ENCODE measurements at regions not wholly inside any gene's neighbourhood (a gene's known extent, or its start where the extent isn't known, plus 50 kb on each side); places are given as distances from the start of the nearest gene placed in this dataset.
"Not testable (repeated sequence)": the region's sequence is repeated elsewhere in the genome, so short reads cannot be mapped to it uniquely, and the experiment has no call there.

GRCh38 chr11:21986361-21986760 is 206.5 kb upstream of the ANO5 start:
- Mint-ChIP-seq H3K36me3 (no peaks in the 10 kb centered on the region), H3K4me3 (no peak overlapping the region), H3K27me3 (no peaks in the 10 kb centered on the region), H3K4me1 (peaks cover 0 to 2% (median 0%) of the 10 kb centered on the region in 7 donors), H3K9me3 (peaks cover 0 to 7% (median under 1%) of the 10 kb centered on the region in 11 donors), H3K27ac (no peak overlapping the region)
- no peak overlapping the region for H3K27ac ChIP-seq (ENCODE audit: low read depth, low read length)
- no peaks in the 10 kb centered on the region for H3K9me3 ChIP-seq (ENCODE audit: control insufficient read depth in 2 of 3, low read length in 3 of 3)
- no peaks in the 10 kb centered on the region for H3K27me3 ChIP-seq (ENCODE audit: control insufficient read depth in 2 of 2, insufficient read depth in 2 of 2, low read length in 2 of 2)
- intact Hi-C loops (cut with micrococcal nuclease), result no loop called here
- no peak for ATAC-seq
- ChIA-PET POLR2A (no interaction called here), CTCF (no interaction called here)
- no peaks in the 10 kb centered on the region for H3K36me3 ChIP-seq (ENCODE audit: control insufficient read depth in 2 of 3, insufficient read depth in 3 of 3, low read length in 3 of 3)
- H3K4me3 ChIP-seq (ENCODE audit: low read length), result no peak overlapping the region
- DNase-seq, result no peak
- no peaks in the 10 kb centered on the region for H3K4me1 ChIP-seq (ENCODE audit: control insufficient read depth in 2 of 2, insufficient read depth in 2 of 2, low read length in 2 of 2)

- Mint-ChIP-seq H3K27me3 (no peaks in the 10 kb centered on the region), H3K36me3 (no peaks in the 10 kb centered on the region), H3K9me3 (peaks cover 0 to 7% (median 2%) of the 10 kb centered on the region in 11 donors), H3K27ac (no peak overlapping the region), H3K4me3 (no peak overlapping the region), H3K4me1 (peaks cover 0 to 2% (median 0%) of the 10 kb centered on the region in 7 donors)
- intact Hi-C loops (cut with micrococcal nuclease), result no loop called here
- DNase-seq (no peak), ATAC-seq (no peak)
- Histone ChIP-seq H3K9me3 (ENCODE audit: control insufficient read depth in 2 of 3, low read length in 3 of 3) (no peaks in the 10 kb centered on the region), H3K27ac (ENCODE audit: low read depth, low read length) (no peak overlapping the region), H3K27me3 (ENCODE audit: control insufficient read depth in 2 of 2, insufficient read depth in 2 of 2, low read length in 2 of 2) (no peaks in the 10 kb centered on the region), H3K4me3 (ENCODE audit: low read length) (no peak overlapping the region), H3K4me1 (ENCODE audit: control insufficient read depth in 2 of 2, insufficient read depth in 2 of 2, low read length in 2 of 2) (no peaks in the 10 kb centered on the region), H3K36me3 (ENCODE audit: control insufficient read depth in 2 of 3, insufficient read depth in 3 of 3, low read length in 3 of 3) (no peaks in the 10 kb centered on the region)
- CTCF ChIA-PET, result no interaction called here
- POLR2A ChIA-PET, result no interaction called here
Measured at GRCh38 chr11:21987261-21987660, 205.6 kb upstream of the ANO5 start.

GRCh38 chr11:21988477-21988876 is 204.4 kb upstream of the ANO5 start:
- CTCF ChIA-PET, result no interaction called here
- intact Hi-C loops (cut with micrococcal nuclease), result no loop called here
- H3K36me3 ChIP-seq (ENCODE audit: control insufficient read depth in 2 of 3, insufficient read depth in 3 of 3, low read length in 3 of 3), result no peaks in the 10 kb centered on the region
- Mint-ChIP-seq H3K36me3 (no peaks in the 10 kb centered on the region), H3K9me3 (peaks cover 0 to 7% (median 0%) of the 10 kb centered on the region in 11 donors), H3K27ac (no peak overlapping the region), H3K27me3 (no peaks in the 10 kb centered on the region), H3K4me1 (peaks cover 0 to 2% (median 0%) of the 10 kb centered on the region in 7 donors), H3K4me3 (no peak overlapping the region)
- POLR2A ChIA-PET, result no interaction called here
- ATAC-seq (no peak), DNase-seq (no peak)
- H3K9me3 ChIP-seq (ENCODE audit: control insufficient read depth in 2 of 3, low read length in 3 of 3), result no peaks in the 10 kb centered on the region
- H3K4me1 ChIP-seq (ENCODE audit: control insufficient read depth in 2 of 2, insufficient read depth in 2 of 2, low read length in 2 of 2), result no peaks in the 10 kb centered on the region
- no peak overlapping the region for H3K4me3 ChIP-seq (ENCODE audit: low read length)
- H3K27me3 ChIP-seq (ENCODE audit: control insufficient read depth in 2 of 2, insufficient read depth in 2 of 2, low read length in 2 of 2), result no peaks in the 10 kb centered on the region
- no peak overlapping the region for H3K27ac ChIP-seq (ENCODE audit: low read depth, low read length)

GRCh38 chr11:22001803-22002202 is 191.1 kb upstream of the ANO5 start:
- CTCF ChIA-PET; POLR2A ChIA-PET; intact Hi-C loops (cut with micrococcal nuclease): not testable (repeated sequence)

GRCh38 chr11:22006901-22007300 is 186.0 kb upstream of the ANO5 start:
- no peaks in the 10 kb centered on the region for H3K27me3 ChIP-seq (ENCODE audit: control insufficient read depth in 2 of 2, insufficient read depth in 2 of 2, low read length in 2 of 2)
- H3K27ac ChIP-seq (ENCODE audit: low read depth, low read length), result no peak overlapping the region
- Mint-ChIP-seq H3K4me1 (no peaks in the 10 kb centered on the region), H3K4me3 (no peak overlapping the region), H3K27ac (no peak overlapping the region), H3K9me3 (peaks cover 0 to 9% (median 4%) of the 10 kb centered on the region in 11 donors), H3K27me3 (no peaks in the 10 kb centered on the region), H3K36me3 (no peaks in the 10 kb centered on the region)
- intact Hi-C loops (cut with micrococcal nuclease), result no loop called here
- H3K9me3 ChIP-seq (ENCODE audit: control insufficient read depth in 2 of 3, low read length in 3 of 3), result no peaks in the 10 kb centered on the region
- DNase-seq (no peak), ATAC-seq (no peak)
- ChIA-PET CTCF (no interaction called here), POLR2A (no interaction called here)
- H3K36me3 ChIP-seq (ENCODE audit: control insufficient read depth in 2 of 3, insufficient read depth in 3 of 3, low read length in 3 of 3), result no peaks in the 10 kb centered on the region
- H3K4me3 ChIP-seq (ENCODE audit: low read length), result no peak overlapping the region
- H3K4me1 ChIP-seq (ENCODE audit: control insufficient read depth in 2 of 2, insufficient read depth in 2 of 2, low read length in 2 of 2), result no peaks in the 10 kb centered on the region

More at GRCh38 chr11:22001803-22002202, 191.1 kb upstream of the ANO5 start:
- DNase-seq; H3K27ac Mint-ChIP-seq; H3K4me3 ChIP-seq (ENCODE audit: low read length); H3K36me3 Mint-ChIP-seq; ATAC-seq; H3K4me3 Mint-ChIP-seq; H3K4me1 ChIP-seq (ENCODE audit: control insufficient read depth in 2 of 2, insufficient read depth in 2 of 2, low read length in 2 of 2); H3K27me3 Mint-ChIP-seq; H3K27ac ChIP-seq (ENCODE audit: low read depth, low read length); H3K4me1 Mint-ChIP-seq; H3K9me3 ChIP-seq (ENCODE audit: control insufficient read depth in 2 of 3, low read length in 3 of 3); H3K27me3 ChIP-seq (ENCODE audit: control insufficient read depth in 2 of 2, insufficient read depth in 2 of 2, low read length in 2 of 2); H3K36me3 ChIP-seq (ENCODE audit: control insufficient read depth in 2 of 3, insufficient read depth in 3 of 3, low read length in 3 of 3): not testable (repeated sequence)
- peaks cover 0 to 12% (median 5%) of the 10 kb centered on the region in 11 donors for H3K9me3 Mint-ChIP-seq

GRCh38 chr11:22031791-22032190 is 161.1 kb upstream of the ANO5 start:
- Histone ChIP-seq H3K4me3 (ENCODE audit: low read length) (no peak overlapping the region), H3K27ac (ENCODE audit: low read depth, low read length) (no peak overlapping the region), H3K9me3 (ENCODE audit: control insufficient read depth in 2 of 3, low read length in 3 of 3) (no peaks in the 10 kb centered on the region), H3K4me1 (ENCODE audit: control insufficient read depth in 2 of 2, insufficient read depth in 2 of 2, low read length in 2 of 2) (no peaks in the 10 kb centered on the region), H3K36me3 (ENCODE audit: control insufficient read depth in 2 of 3, insufficient read depth in 3 of 3, low read length in 3 of 3) (no peaks in the 10 kb centered on the region), H3K27me3 (ENCODE audit: control insufficient read depth in 2 of 2, insufficient read depth in 2 of 2, low read length in 2 of 2) (no peaks in the 10 kb centered on the region)
- ChIA-PET CTCF (no interaction called here), POLR2A (no interaction called here)
- Mint-ChIP-seq H3K27ac (no peak overlapping the region), H3K9me3 (peaks cover 5 to 23% (median 13%) of the 10 kb centered on the region in 11 donors), H3K4me3 (no peak overlapping the region), H3K4me1 (no peaks in the 10 kb centered on the region), H3K36me3 (no peaks in the 10 kb centered on the region), H3K27me3 (no peaks in the 10 kb centered on the region)
- intact Hi-C loops (cut with micrococcal nuclease), result no loop called here
- no peak for ATAC-seq
- DNase-seq, result no peak

GRCh38 chr11:22037505-22037904 is 155.4 kb upstream of the ANO5 start:
- Histone ChIP-seq H3K4me1 (ENCODE audit: control insufficient read depth in 2 of 2, insufficient read depth in 2 of 2, low read length in 2 of 2) (no peaks in the 10 kb centered on the region), H3K9me3 (ENCODE audit: control insufficient read depth in 2 of 3, low read length in 3 of 3) (no peaks in the 10 kb centered on the region), H3K27me3 (ENCODE audit: control insufficient read depth in 2 of 2, insufficient read depth in 2 of 2, low read length in 2 of 2) (no peaks in the 10 kb centered on the region), H3K4me3 (ENCODE audit: low read length) (no peak overlapping the region), H3K36me3 (ENCODE audit: control insufficient read depth in 2 of 3, insufficient read depth in 3 of 3, low read length in 3 of 3) (no peaks in the 10 kb centered on the region), H3K27ac (ENCODE audit: low read depth, low read length) (no peak overlapping the region)
- DNase-seq, result no peak
- ChIA-PET CTCF (no interaction called here), POLR2A (no interaction called here)
- Mint-ChIP-seq H3K9me3 (peaks cover 0 to 5% (median 0%) of the 10 kb centered on the region in 11 donors), H3K4me1 (no peaks in the 10 kb centered on the region), H3K27me3 (no peaks in the 10 kb centered on the region), H3K27ac (no peak overlapping the region), H3K36me3 (no peaks in the 10 kb centered on the region), H3K4me3 (no peak overlapping the region)
- intact Hi-C loops (cut with micrococcal nuclease), result no loop called here
- no peak for ATAC-seq
